ENCODE measurements at regions not wholly inside any gene's neighbourhood (a gene's known extent, or its start where the extent isn't known, plus 50 kb on each side); places are given as distances from the start of the nearest gene placed in this dataset.
A peak's percentile ranks its signal among the peaks of the same experiment; 100 is the strongest.

- Mint-ChIP-seq H3K27me3 (peaks cover 15% of the 10 kb centered on the region), H3K27ac (no peak overlapping the region), H3K4me1 (no peaks in the 10 kb centered on the region), H3K36me3 (ENCODE audit: low read depth) (no peaks in the 10 kb centered on the region), H3K9me3 (peaks cover 3% of the 10 kb centered on the region), H3K4me3 (no peak overlapping the region)
- no peak for ATAC-seq (replicated peaks)
Observed at GRCh38 chr2:2919574-2920365, 457.8 kb downstream of the EIPR1 start.

GRCh38 chr2:2919026-2919425 is 458.6 kb downstream of the EIPR1 start:
- Mint-ChIP-seq H3K4me1 (no peaks in the 10 kb centered on the region), H3K9me3 (peaks cover 3% of the 10 kb centered on the region), H3K27ac (no peak overlapping the region), H3K27me3 (peaks cover 15% of the 10 kb centered on the region), H3K36me3 (ENCODE audit: low read depth) (no peaks in the 10 kb centered on the region), H3K4me3 (no peak overlapping the region)
- ATAC-seq (replicated peaks), result no peak

GRCh38 chr2:2916621-2917020 is 461.0 kb downstream of the EIPR1 start:
- Mint-ChIP-seq H3K27ac (no peak overlapping the region), H3K4me1 (no peaks in the 10 kb centered on the region), H3K9me3 (peaks cover 3% of the 10 kb centered on the region), H3K36me3 (ENCODE audit: low read depth) (no peaks in the 10 kb centered on the region), H3K27me3 (peaks cover 16% of the 10 kb centered on the region), H3K4me3 (no peak overlapping the region)
- ATAC-seq (replicated peaks), result no peak

- no peak for ATAC-seq (replicated peaks)
- H3K36me3 Mint-ChIP-seq (ENCODE audit: low read depth), result no peaks in the 10 kb centered on the region
- H3K9me3 Mint-ChIP-seq, result peaks cover 3% of the 10 kb centered on the region
- H3K4me3 Mint-ChIP-seq, result no peak overlapping the region
- no peak overlapping the region for H3K27ac Mint-ChIP-seq
- no peaks in the 10 kb centered on the region for H3K4me1 Mint-ChIP-seq
- H3K27me3 Mint-ChIP-seq, result peaks cover 19% of the 10 kb centered on the region
Observed at GRCh38 chr2:2914252-2914651, 463.4 kb downstream of the EIPR1 start.

GRCh38 chr2:2913601-2914120 is 464.0 kb downstream of the EIPR1 start:
- no peaks in the 10 kb centered on the region for H3K36me3 Mint-ChIP-seq (ENCODE audit: low read depth)
- no peaks in the 10 kb centered on the region for H3K4me1 Mint-ChIP-seq
- no peak overlapping the region for H3K4me3 Mint-ChIP-seq
- peaks cover 15% of the 10 kb centered on the region for H3K27me3 Mint-ChIP-seq
- ATAC-seq (replicated peaks), result no peak
- H3K9me3 Mint-ChIP-seq, result no peaks in the 10 kb centered on the region
- H3K27ac Mint-ChIP-seq, result no peak overlapping the region

- no peak for ATAC-seq (replicated peaks)
Observed at GRCh38 chr2:2912731-2913130, 464.9 kb downstream of the EIPR1 start.

GRCh38 chr2:2912293-2912692 is 465.3 kb downstream of the EIPR1 start:
- no peak for ATAC-seq (replicated peaks)
- Mint-ChIP-seq H3K9me3 (no peaks in the 10 kb centered on the region), H3K27ac (no peak overlapping the region), H3K27me3 (peaks cover 9% of the 10 kb centered on the region), H3K4me3 (no peak overlapping the region), H3K36me3 (ENCODE audit: low read depth) (no peaks in the 10 kb centered on the region), H3K4me1 (no peaks in the 10 kb centered on the region)

More at GRCh38 chr2:2912731-2913130, 464.9 kb downstream of the EIPR1 start:
- H3K9me3 Mint-ChIP-seq, result no peaks in the 10 kb centered on the region
- H3K27ac Mint-ChIP-seq, result no peak overlapping the region
- peaks cover 9% of the 10 kb centered on the region for H3K27me3 Mint-ChIP-seq
- no peak overlapping the region for H3K4me3 Mint-ChIP-seq
- no peaks in the 10 kb centered on the region for H3K4me1 Mint-ChIP-seq
- no peaks in the 10 kb centered on the region for H3K36me3 Mint-ChIP-seq (ENCODE audit: low read depth)

- Mint-ChIP-seq H3K27me3 (peaks cover 9% of the 10 kb centered on the region), H3K4me1 (no peaks in the 10 kb centered on the region), H3K4me3 (no peak overlapping the region), H3K27ac (no peak overlapping the region), H3K36me3 (ENCODE audit: low read depth) (no peaks in the 10 kb centered on the region), H3K9me3 (no peaks in the 10 kb centered on the region)
- ATAC-seq (replicated peaks), result no peak
Observed at GRCh38 chr2:2910259-2910658, 467.4 kb downstream of the EIPR1 start.

GRCh38 chr2:2909086-2910035 is 468.3 kb downstream of the EIPR1 start:
- no peak for ATAC-seq (replicated peaks)
- no peaks in the 10 kb centered on the region for H3K9me3 Mint-ChIP-seq
- no peak overlapping the region for H3K4me3 Mint-ChIP-seq
- no peaks in the 10 kb centered on the region for H3K36me3 Mint-ChIP-seq (ENCODE audit: low read depth)
- no peak overlapping the region for H3K27ac Mint-ChIP-seq
- peaks cover 9% of the 10 kb centered on the region for H3K27me3 Mint-ChIP-seq
- no peaks in the 10 kb centered on the region for H3K4me1 Mint-ChIP-seq

- Mint-ChIP-seq H3K27ac (no peak overlapping the region), H3K4me1 (peaks cover 6% of the 10 kb centered on the region), H3K36me3 (ENCODE audit: low read depth) (no peaks in the 10 kb centered on the region), H3K4me3 (no peak overlapping the region), H3K9me3 (no peaks in the 10 kb centered on the region), H3K27me3 (peaks cover 3% of the 10 kb centered on the region)
- ATAC-seq (replicated peaks), result no peak
Observed at GRCh38 chr2:2906091-2906490, 471.5 kb downstream of the EIPR1 start.

GRCh38 chr2:2904721-2905350 is 472.8 kb downstream of the EIPR1 start:
- no peaks in the 10 kb centered on the region for H3K36me3 Mint-ChIP-seq (ENCODE audit: low read depth)

GRCh38 chr2:2902547-2903281 is 474.9 kb downstream of the EIPR1 start:
- Mint-ChIP-seq H3K36me3 (ENCODE audit: low read depth) (no peaks in the 10 kb centered on the region), H3K9me3 (no peaks in the 10 kb centered on the region), H3K27me3 (no peaks in the 10 kb centered on the region), H3K4me3 (no peak overlapping the region), H3K4me1 (peaks cover 6% of the 10 kb centered on the region), H3K27ac (no peak overlapping the region)
- ATAC-seq (replicated peaks), result no peak

More at GRCh38 chr2:2904721-2905350, 472.8 kb downstream of the EIPR1 start:
- H3K27ac Mint-ChIP-seq, result no peak overlapping the region
- no peak overlapping the region for H3K4me3 Mint-ChIP-seq
- H3K27me3 Mint-ChIP-seq, result peaks cover 3% of the 10 kb centered on the region
- peaks cover 6% of the 10 kb centered on the region for H3K4me1 Mint-ChIP-seq
- ATAC-seq (replicated peaks), result no peak
- no peaks in the 10 kb centered on the region for H3K9me3 Mint-ChIP-seq

GRCh38 chr2:2901384-2902345 is 476.0 kb downstream of the EIPR1 start:
- peaks cover 6% of the 10 kb centered on the region for H3K4me1 Mint-ChIP-seq
- H3K4me3 Mint-ChIP-seq, result no peak overlapping the region
- no peak overlapping the region for H3K27ac Mint-ChIP-seq
- H3K27me3 Mint-ChIP-seq, result no peaks in the 10 kb centered on the region
- peak; percentile 28 for ATAC-seq (replicated peaks)
- H3K9me3 Mint-ChIP-seq, result no peaks in the 10 kb centered on the region
- no peaks in the 10 kb centered on the region for H3K36me3 Mint-ChIP-seq (ENCODE audit: low read depth)

Measured in activated T-helper 17 cell treated with anti-CD3 and anti-CD28 coated beads, Interleukin-2, amount 50 U/mL, for 72 hours (primary cell).